WTC11 (cell line): ENCODE measurements at regions not wholly inside any gene's neighbourhood (a gene's known extent, or its start where the extent isn't known, plus 50 kb on each side); places are given as distances from the start of the nearest gene placed in this dataset.

Experiments used
- ATAC-seq: fragments of 200-7000 bp; cut with Tn5 transposase; 2 replicates; pipeline ENCODE4 v1.10.0; 2021; ENCODE audit warnings: mild to moderate bottlenecking, moderate library complexity
- CTCF ChIA-PET: fragments of 300-600 bp; sonication (Branson Sonifier 250); formaldehyde crosslinking; loops from one replicate; lab custom pipeline; 2021; ENCODE audit warnings: antibody characterized with exemption; lab: Charles Lee
- POLR2A ChIA-PET: fragments of 350-600 bp; sonication (Branson Sonifier 250); formaldehyde crosslinking; loops from one replicate; lab custom pipeline; 2021; ENCODE audit warnings: antibody characterized with exemption; lab: Charles Lee
- DNase-seq: peaks from one replicate; pipeline ENCODE4 v3.0.0; 2021; ENCODE audit warnings: low spot score
- H3K27ac Mint-ChIP-seq: 2 replicates; pipeline ENCODE4 v1.8.0; 2021; ENCODE audit warnings: mixed read lengths
- H3K27me3 Mint-ChIP-seq: 2 replicates; pipeline ENCODE4 v1.8.0; 2021; ENCODE audit warnings: low read depth, mild to moderate bottlenecking, moderate library complexity, mixed read lengths
- H3K36me3 Mint-ChIP-seq: 2 replicates; pipeline ENCODE4 v1.8.0; 2021; ENCODE audit warnings: mixed read lengths
- H3K4me1 Mint-ChIP-seq: 2 replicates; pipeline ENCODE4 v1.8.0; 2022; ENCODE audit warnings: mixed read lengths
- H3K4me3 Mint-ChIP-seq: 2 replicates; pipeline ENCODE4 v1.8.0; 2021; ENCODE audit warnings: mild to moderate bottlenecking, moderate library complexity, mixed read lengths
- H3K9me3 Mint-ChIP-seq: 2 replicates; pipeline ENCODE4 v1.8.0; 2021; ENCODE audit warnings: mixed read lengths
- ATF1 ChIP-seq: sonication (generic); formaldehyde crosslinking; IDR thresholded peaks from 2 replicates; pipeline ENCODE4 v1.8.1; 2023; ENCODE audit warnings: mild to moderate bottlenecking, moderate library complexity, missing genetic modification reagents
- E2F4 ChIP-seq: sonication (generic); formaldehyde crosslinking; IDR thresholded peaks from 2 replicates; pipeline ENCODE4 v1.8.1; 2022; ENCODE audit warnings: low read depth, mild to moderate bottlenecking, moderate library complexity, missing genetic modification reagents, borderline replicate concordance
- ESRRA ChIP-seq: sonication (generic); formaldehyde crosslinking; IDR thresholded peaks from 2 replicates; pipeline ENCODE4 v1.8.1; 2022; ENCODE audit warnings: mild to moderate bottlenecking, missing genetic modification reagents, borderline replicate concordance
- ETV6 ChIP-seq: sonication (generic); formaldehyde crosslinking; IDR thresholded peaks from 2 replicates; pipeline ENCODE4 v1.8.1; 2022; ENCODE audit warnings: mild to moderate bottlenecking, missing genetic modification reagents
- FOXJ3 ChIP-seq: sonication (generic); formaldehyde crosslinking; IDR thresholded peaks from 2 replicates; pipeline ENCODE4 v1.9.0; 2021; ENCODE audit warnings: missing genetic modification reagents, mild to moderate bottlenecking, borderline replicate concordance
- FOXP4 ChIP-seq: sonication (generic); formaldehyde crosslinking; IDR thresholded peaks from 2 replicates; pipeline ENCODE4 v1.8.0; 2022; ENCODE audit warnings: mild to moderate bottlenecking, missing genetic modification reagents
- GABPB1 ChIP-seq: sonication (generic); formaldehyde crosslinking; IDR thresholded peaks from 2 replicates; pipeline ENCODE4 v1.8.1; 2023; ENCODE audit warnings: mild to moderate bottlenecking, missing genetic modification reagents
- HMGXB4 ChIP-seq: sonication (generic); formaldehyde crosslinking; IDR thresholded peaks from 2 replicates; pipeline ENCODE4 v1.8.1; 2023; ENCODE audit warnings: mild to moderate bottlenecking, moderate library complexity, missing genetic modification reagents
- IRF2 ChIP-seq: sonication (generic); formaldehyde crosslinking; IDR thresholded peaks from 2 replicates; pipeline ENCODE4 v1.8.0; 2022; ENCODE audit warnings: low read depth, missing genetic modification reagents, borderline replicate concordance
- JAZF1 ChIP-seq: fragments of 250-450 bp; sonication (Bioruptor Pico); IDR thresholded peaks from 2 replicates; pipeline ENCODE4 v1.9.0; 2021; ENCODE audit warnings: moderate library complexity, mild to moderate bottlenecking, inconsistent platforms
- MLX ChIP-seq: sonication (generic); formaldehyde crosslinking; IDR thresholded peaks from 2 replicates; pipeline ENCODE4 v1.8.1; 2023; ENCODE audit warnings: mild to moderate bottlenecking, missing genetic modification reagents, moderate library complexity
- NFYB ChIP-seq: sonication (generic); formaldehyde crosslinking; conservative IDR thresholded peaks from 2 replicates; pipeline ENCODE4 v1.8.0; 2022; ENCODE audit warnings: low read depth, missing genetic modification reagents
- NR2C2 ChIP-seq: sonication (generic); formaldehyde crosslinking; IDR thresholded peaks from 2 replicates; pipeline ENCODE4 v1.8.0; 2022; ENCODE audit warnings: mild to moderate bottlenecking, missing genetic modification reagents
- PRRX2 ChIP-seq: fragments of 250-450 bp; sonication (Bioruptor Pico); IDR thresholded peaks from 2 replicates; pipeline ENCODE4 v1.8.0; 2021; ENCODE audit warnings: mild to moderate bottlenecking
- RORB ChIP-seq: fragments of 250-450 bp; sonication (Bioruptor Pico); IDR thresholded peaks from 2 replicates; pipeline ENCODE4 v1.9.0; 2021; ENCODE audit warnings: mild to moderate bottlenecking
- TCF7 ChIP-seq: sonication (generic); formaldehyde crosslinking; IDR thresholded peaks from 2 replicates; pipeline ENCODE4 v1.8.0; 2022; ENCODE audit warnings: mild to moderate bottlenecking, low read depth, missing genetic modification reagents, moderate library complexity
- USF2 ChIP-seq: sonication (generic); formaldehyde crosslinking; IDR thresholded peaks from 2 replicates; pipeline ENCODE4 v1.8.1; 2023; ENCODE audit warnings: mild to moderate bottlenecking, missing genetic modification reagents, moderate library complexity
- ZNF121 ChIP-seq: sonication (generic); formaldehyde crosslinking; IDR thresholded peaks from 2 replicates; pipeline ENCODE4 v1.8.0; 2023; ENCODE audit warnings: missing genetic modification reagents
- ZNF512 ChIP-seq: sonication (generic); formaldehyde crosslinking; IDR thresholded peaks from 2 replicates; pipeline ENCODE4 v1.8.1; 2022; ENCODE audit warnings: missing genetic modification reagents, borderline replicate concordance
- ZNF532 ChIP-seq: fragments of 250-450 bp; sonication (Bioruptor Pico); IDR thresholded peaks from 2 replicates; pipeline ENCODE4 v1.9.0; 2021; ENCODE audit warnings: mild to moderate bottlenecking, borderline replicate concordance

- ATAC-seq (peak; percentile 40), DNase-seq (no peak)
- no peak overlapping the region for H3K4me3 Mint-ChIP-seq
- no peaks in the 10 kb centered on the region for H3K36me3 Mint-ChIP-seq
- H3K4me1 Mint-ChIP-seq, result peaks cover 12% of the 10 kb centered on the region
- no peaks in the 10 kb centered on the region for H3K27me3 Mint-ChIP-seq
- TF ChIP-seq RORB (no peak), ETV6 (CRISPR knock-in tag) (no peak), GABPB1 (no peak), E2F4 (CRISPR knock-in tag) (no peak), PRRX2 (no peak), ZNF532 (CRISPR knock-in tag) (no peak), ZNF121 (CRISPR knock-in tag) (no peak), USF2 (CRISPR knock-in tag) (no peak), ATF1 (CRISPR knock-in tag) (no peak), TCF7 (CRISPR knock-in tag) (no peak), MLX (no peak), HMGXB4 (no peak), ZNF512 (CRISPR knock-in tag) (no peak), IRF2 (CRISPR knock-in tag) (no peak), JAZF1 (CRISPR knock-in tag) (no peak), NFYB (CRISPR knock-in tag) (no peak), FOXJ3 (CRISPR knock-in tag) (no peak), ESRRA (CRISPR knock-in tag) (no peak), NR2C2 (no peak), FOXP4 (CRISPR knock-in tag) (no peak)
- no peaks in the 10 kb centered on the region for H3K9me3 Mint-ChIP-seq
- POLR2A ChIA-PET, result no interaction called here
- peak overlapping the region; percentile 51; the same call in 1 of the 2 replicates for H3K27ac Mint-ChIP-seq
- CTCF ChIA-PET, result interaction anchor here (1.8 kb wide), 1 partner anchor 57 kb away, joined by 8 read pairs; no protein-coding TSS in a partner anchor
Measured at GRCh38 chr5:106698169-106698568, 972.6 kb downstream of the EFNA5 start.
